ENCODE measurements at regions not wholly inside any gene's neighbourhood (a gene's known extent, or its start where the extent isn't known, plus 50 kb on each side); places are given as distances from the start of the nearest gene placed in this dataset.

GRCh38 chr22:49366437-49366836 lies 461.2 kb downstream of the BRD1 start:
- H3K56ac ChIP-seq (ENCODE audit: extremely low read depth, insufficient read depth, low read length) = no peak overlapping the region
- H4K20me1 ChIP-seq (ENCODE audit: insufficient read depth, low read length) = no peaks in the 10 kb centered on the region
- no peak overlapping the region for H3K23ac ChIP-seq (ENCODE audit: low read depth, low read length)
- H2AFZ ChIP-seq (replicated peaks; ENCODE audit: low read length, poor library complexity) = no peak overlapping the region
- H3K18ac ChIP-seq (ENCODE audit: low read depth, low read length) = no peak overlapping the region
- no peaks in the 10 kb centered on the region for H3K79me1 ChIP-seq (ENCODE audit: low read depth in 1 of 2, low read length in 2 of 2)
- no peak for ATAC-seq (ENCODE audit: low read depth)
- no peak overlapping the region for H4K91ac ChIP-seq (ENCODE audit: insufficient read depth, low read depth, low read length)
- no peak overlapping the region for H3K4me2 ChIP-seq (ENCODE audit: low read depth, low read length)
- H2BK5ac ChIP-seq (ENCODE audit: low read depth, low read length, poor library complexity, severe bottlenecking) = no peak overlapping the region
- no peak overlapping the region for H2BK20ac ChIP-seq (ENCODE audit: low read depth, low read length)
- TF ChIP-seq RAD21 (IDR thresholded peaks at IDR 0.05; ENCODE audit: low read length) (no peak), NFE2L2 (IDR thresholded peaks at IDR 0.05; ENCODE audit: low read depth, low read length) (no peak)
- ChIA-PET CTCF (no interaction called here), POLR2A (ENCODE audit: unreplicated experiment) (no interaction called here)
- no peaks in the 10 kb centered on the region for H3K4me1 ChIP-seq (ENCODE audit: control insufficient read depth, insufficient read depth, low read length)
- no peak overlapping the region for H3K27ac ChIP-seq (ENCODE audit: insufficient read depth, low read length)
- H3K9me1 ChIP-seq (ENCODE audit: insufficient read depth, low read length) = no peaks in the 10 kb centered on the region
- in situ Hi-C loops (cut with MboI; ENCODE audit: low sequenced_read_pairs) = no loop called here
- dilution Hi-C loops (cut with HindIII; ENCODE audit: low sequenced_read_pairs, unreplicated experiment) = no loop called here
- no TSS peak for BruUV-seq (replicated peaks)
- peaks cover 67% of the 10 kb centered on the region for H3K9me3 ChIP-seq (ENCODE audit: control insufficient read depth, insufficient read depth, low read length)
- DNase-seq = no peak
- no peaks in the 10 kb centered on the region for H3K36me3 ChIP-seq (ENCODE audit: control insufficient read depth, insufficient read depth, low read length)
- no peak overlapping the region for H3K9ac ChIP-seq (ENCODE audit: low read depth, low read length)
- H2AK9ac ChIP-seq (replicated peaks; ENCODE audit: low read depth, low read length, poor library complexity) = no peak overlapping the region
- intact Hi-C loops (cut with micrococcal nuclease) = no loop called here
- H4K8ac ChIP-seq (ENCODE audit: low read depth in 2 of 2, low read length in 2 of 2) = no peak overlapping the region
- H2BK120ac ChIP-seq (ENCODE audit: low read depth, low read length) = no peak overlapping the region
- no peak overlapping the region for H3K4ac ChIP-seq (ENCODE audit: low read depth, low read length)
- H2AK5ac ChIP-seq (ENCODE audit: low read depth, low read length) = no peak overlapping the region
- no peak overlapping the region for H3K14ac ChIP-seq (replicated peaks; ENCODE audit: low read depth, low read length)
- no peaks in the 10 kb centered on the region for H3K27me3 ChIP-seq (ENCODE audit: control insufficient read depth, insufficient read depth, low read length)
- WGBS, 2 experiments (ENCODE audit: extremely low coverage in 2 of 2, insufficient read length in 1 of 2) = 20% methylated on average over 1 of the region's 11 CpGs; no CpG with 5 or more reads in 1 of the 2 experiments
- no peak overlapping the region for H2BK15ac ChIP-seq (ENCODE audit: low read depth, low read length)
- no peak overlapping the region for H3K4me3 ChIP-seq (ENCODE audit: insufficient read depth, low read depth, low read length)
- H4K5ac ChIP-seq (ENCODE audit: low read depth, low read length) = no peak overlapping the region

Data from IMR-90 (cell line).